GM10248 (cell line): ENCODE measurements at regions not wholly inside any gene's neighbourhood (a gene's known extent, or its start where the extent isn't known, plus 50 kb on each side); places are given as distances from the start of the nearest gene placed in this dataset.

Experiments used
- CTCF ChIA-PET: fragments of 300-600 bp; sonication (Branson Sonifier 250); formaldehyde crosslinking; extraction: SDS; loops from one replicate; lab custom pipeline; 2021; ENCODE audit warnings: antibody characterized with exemption; lab: Yijun Ruan, JAX
- POLR2A ChIA-PET: fragments of 350-650 bp; sonication (Branson Sonifier 250); formaldehyde crosslinking; extraction: SDS; loops from one replicate; lab custom pipeline; 2020; ENCODE audit warnings: antibody characterized with exemption; lab: Yijun Ruan, JAX
- DNase-seq: peaks from one replicate; pipeline ENCODE4 v3.0.0; 2012; ENCODE audit errors: extremely low spot score
- TF ChIP-seq, protein P1 (sequence below): IDR thresholded peaks from 2 replicates; pipeline ENCODE4 v1.5.1; 2012; ENCODE audit warnings: mild to moderate bottlenecking, low read depth; ENCODE audit errors: extremely low read depth, missing control alignments, control extremely low read depth

DNA sequence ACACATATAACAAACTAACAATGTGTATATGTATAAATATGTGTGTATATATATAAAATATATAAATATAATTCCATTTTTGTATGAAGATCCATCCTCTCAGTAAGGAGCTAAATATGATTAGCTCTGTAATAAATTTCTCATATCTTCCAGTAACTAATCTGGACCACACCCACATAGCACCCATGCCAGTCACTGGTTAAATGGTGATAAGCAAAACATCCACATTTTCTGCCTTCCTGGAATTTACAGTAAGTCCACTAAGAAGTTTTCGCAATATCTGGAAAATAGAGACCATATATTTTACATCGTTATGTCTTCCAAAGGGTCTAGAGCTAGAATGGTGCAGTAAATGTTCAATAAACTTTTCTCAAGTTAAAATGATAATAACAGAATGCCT is 151.5 kb upstream of the STMND1 start:
- TF ChIP-seq, protein P1, sequence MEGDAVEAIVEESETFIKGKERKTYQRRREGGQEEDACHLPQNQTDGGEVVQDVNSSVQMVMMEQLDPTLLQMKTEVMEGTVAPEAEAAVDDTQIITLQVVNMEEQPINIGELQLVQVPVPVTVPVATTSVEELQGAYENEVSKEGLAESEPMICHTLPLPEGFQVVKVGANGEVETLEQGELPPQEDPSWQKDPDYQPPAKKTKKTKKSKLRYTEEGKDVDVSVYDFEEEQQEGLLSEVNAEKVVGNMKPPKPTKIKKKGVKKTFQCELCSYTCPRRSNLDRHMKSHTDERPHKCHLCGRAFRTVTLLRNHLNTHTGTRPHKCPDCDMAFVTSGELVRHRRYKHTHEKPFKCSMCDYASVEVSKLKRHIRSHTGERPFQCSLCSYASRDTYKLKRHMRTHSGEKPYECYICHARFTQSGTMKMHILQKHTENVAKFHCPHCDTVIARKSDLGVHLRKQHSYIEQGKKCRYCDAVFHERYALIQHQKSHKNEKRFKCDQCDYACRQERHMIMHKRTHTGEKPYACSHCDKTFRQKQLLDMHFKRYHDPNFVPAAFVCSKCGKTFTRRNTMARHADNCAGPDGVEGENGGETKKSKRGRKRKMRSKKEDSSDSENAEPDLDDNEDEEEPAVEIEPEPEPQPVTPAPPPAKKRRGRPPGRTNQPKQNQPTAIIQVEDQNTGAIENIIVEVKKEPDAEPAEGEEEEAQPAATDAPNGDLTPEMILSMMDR, result no peak
- no peak for DNase-seq
- POLR2A ChIA-PET, result no interaction called here
- CTCF ChIA-PET, result interaction anchor here (1.0 to 2.8 kb wide), 6 partner anchors 10 to 39 kb away, joined by 3 to 10 read pairs (median 6); no protein-coding TSS in a partner anchor

DNA sequence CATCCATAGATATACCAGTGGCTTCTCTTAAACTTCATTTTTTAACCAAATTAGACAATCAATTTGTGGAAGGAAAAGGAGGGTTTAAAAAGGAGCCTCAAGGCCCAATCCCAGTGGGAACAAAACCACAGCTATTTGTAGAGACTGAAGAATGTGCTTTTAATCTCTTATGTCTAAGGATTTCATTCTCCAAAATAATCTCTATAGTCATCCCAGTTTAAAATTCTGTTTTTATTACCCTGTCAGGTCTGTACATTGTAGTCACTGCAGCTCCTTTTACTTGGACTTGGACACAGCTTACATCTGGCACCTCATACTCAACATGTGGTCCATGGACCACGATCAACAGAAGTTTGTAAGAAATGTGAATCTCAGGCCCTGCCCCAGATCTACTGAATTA is 152.1 kb upstream of the STMND1 start:
- TF ChIP-seq, protein P1, result no peak
- DNase-seq, result no peak
- ChIA-PET CTCF (interaction anchor here (1.0 to 2.8 kb wide), 5 partner anchors 10 to 38 kb away, joined by 3 to 10 read pairs (median 6); no protein-coding TSS in a partner anchor), POLR2A (no interaction called here)

DNA sequence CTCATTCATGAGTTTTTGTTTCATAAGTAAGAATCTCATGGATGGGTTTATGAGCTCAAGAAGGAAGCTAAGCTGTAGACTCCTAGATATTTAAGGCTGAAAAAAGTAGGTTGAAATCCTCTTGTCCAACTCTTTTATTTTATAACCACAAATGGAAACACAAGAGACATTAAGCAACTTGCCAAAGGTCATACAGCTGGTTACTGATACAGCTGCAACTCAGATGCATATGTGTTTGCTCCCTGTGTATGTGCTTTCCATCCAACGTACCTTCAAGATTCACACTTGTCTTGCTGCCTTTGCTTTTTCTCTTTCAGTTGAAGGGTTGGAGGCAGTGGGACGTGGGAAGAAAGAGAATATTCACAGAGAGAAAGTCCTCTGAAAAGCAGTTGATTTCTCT is 153.5 kb upstream of the STMND1 start:
- TF ChIP-seq, protein P1, result no peak
- ChIA-PET CTCF (interaction anchor here (1.8 kb wide), 1 partner anchor 15 kb away, joined by 4 read pairs; no protein-coding TSS in a partner anchor), POLR2A (no interaction called here)

DNA sequence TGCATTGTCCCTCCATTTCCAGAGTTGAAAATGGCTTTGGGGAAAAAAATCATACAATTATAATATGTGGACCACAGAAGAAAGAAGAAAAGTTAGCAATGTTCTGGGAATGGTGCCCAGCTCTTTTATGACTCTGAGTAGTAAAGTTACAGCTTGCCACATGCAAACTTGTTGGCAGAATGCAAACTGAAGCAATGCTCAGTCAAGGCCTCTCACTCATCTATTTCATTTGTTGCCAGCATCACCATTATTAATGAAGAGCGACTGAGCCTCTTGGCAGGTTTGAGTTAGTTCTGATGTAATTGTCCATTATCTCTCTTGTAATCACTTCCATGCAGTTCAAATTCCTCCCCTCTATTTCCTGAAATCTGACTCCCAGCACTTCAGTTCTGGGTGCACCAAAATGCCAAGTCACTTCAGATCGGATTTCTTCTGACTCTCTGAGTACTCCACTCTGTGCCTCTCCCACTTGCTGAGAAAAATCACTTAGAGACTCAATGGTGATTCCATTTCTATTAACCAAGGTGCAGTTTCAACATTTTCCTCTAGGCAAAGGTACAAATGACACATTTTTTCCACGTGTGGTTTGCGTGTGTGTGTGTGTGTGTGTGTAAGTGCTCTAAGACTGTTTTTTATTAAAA is 154.4 kb upstream of the STMND1 start:
- TF ChIP-seq, protein P1, result no peak
- ChIA-PET POLR2A (no interaction called here), CTCF (interaction anchor here (1.8 kb wide), 2 partner anchors 16 to 18 kb away, joined by 4 read pairs; no protein-coding TSS in a partner anchor)
- DNase-seq, result no peak

More for the DNA sequence above, 153.5 kb upstream of the STMND1 start:
- DNase-seq, result no peak

DNA sequence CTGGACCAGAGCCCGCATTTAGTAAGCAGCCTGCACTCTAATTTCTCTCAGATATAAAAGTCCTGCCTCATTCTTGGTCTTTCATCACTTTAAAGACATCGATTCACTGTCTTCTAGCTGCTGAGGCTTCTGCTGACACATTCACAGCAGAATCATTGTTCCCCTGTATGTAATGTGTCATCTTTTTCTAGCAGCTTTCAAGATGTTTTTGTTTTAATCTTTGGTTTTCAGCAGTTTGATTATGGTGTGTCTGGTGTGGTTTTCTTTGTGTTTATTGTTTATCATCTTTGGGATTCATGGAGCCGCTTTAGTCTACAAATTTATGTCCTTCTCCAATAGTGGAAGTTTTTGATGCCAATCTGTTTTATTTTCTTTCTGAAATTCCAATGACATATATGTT is 157.3 kb upstream of the STMND1 start:
- CTCF ChIA-PET, result interaction anchor here (1.2 kb wide), 1 partner anchor 11 kb away, joined by 3 read pairs; no protein-coding TSS in a partner anchor
- POLR2A ChIA-PET, result no interaction called here
- DNase-seq, result no peak
- TF ChIP-seq, protein P1, result no peak

DNA sequence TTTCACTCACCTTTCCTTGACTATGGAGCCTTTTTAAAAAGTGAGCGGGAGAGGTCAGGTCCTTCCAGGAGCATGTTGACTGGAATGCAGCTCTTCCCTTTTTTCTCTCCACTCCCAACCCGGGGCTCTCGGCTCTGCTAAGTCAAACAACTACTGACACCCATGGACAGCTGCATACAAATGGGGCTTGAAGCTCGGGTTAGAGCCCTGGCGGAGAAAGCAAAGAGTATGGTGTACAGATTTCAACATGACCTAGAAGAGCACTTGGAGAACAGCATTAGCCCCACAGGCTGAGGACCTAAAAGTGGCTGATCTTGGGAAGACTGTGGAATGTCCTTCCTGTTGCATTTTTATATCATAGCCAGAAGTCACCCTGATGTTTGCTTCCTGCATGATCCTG is 162.0 kb upstream of the STMND1 start:
- ChIA-PET POLR2A (no interaction called here), CTCF (interaction anchor here (2.0 kb wide), 1 partner anchor 10 kb away, joined by 10 read pairs; no protein-coding TSS in a partner anchor)
- DNase-seq, result no peak
- TF ChIP-seq, protein P1, result no peak
